CD4-positive, alpha-beta memory T cell (primary cell): ENCODE measurements at regions not wholly inside any gene's neighbourhood (a gene's known extent, or its start where the extent isn't known, plus 50 kb on each side); places are given as distances from the start of the nearest gene placed in this dataset.

ENCODE experiments used
- CTCF ChIA-PET: fragments of 350-600 bp; sonication (Branson Sonifier 250); formaldehyde crosslinking; loops from one replicate; lab custom pipeline; 2021; ENCODE audit warnings: inconsistent platforms; ENCODE audit not compliant: partially characterized antibody; lab: Charles Lee
- POLR2A ChIA-PET: fragments of 350-600 bp; sonication (Branson Sonifier 250); formaldehyde crosslinking; loops from one replicate; lab custom pipeline; 2021; ENCODE audit not compliant: partially characterized antibody; lab: Charles Lee
- DNase-seq, 5 donors: peaks; one replicate each; pipeline versions ENCODE4 v3.0.0 to v3.0.0-alpha.2; 2020 to 2022; ENCODE audit warnings: mixed read lengths in 1 of 5
- H3K27ac ChIP-seq: one replicate; pipeline ENCODE4 v1.7.0; 2013; ENCODE audit warnings: low read depth, low read length
- H3K27me3 ChIP-seq: 2 replicates; pipeline ENCODE4 v1.7.0; 2013; ENCODE audit warnings: mild to moderate bottlenecking, low read length, moderate library complexity; ENCODE audit not compliant: insufficient read depth
- H3K36me3 ChIP-seq: 2 replicates; pipeline ENCODE4 v1.7.0; 2013; ENCODE audit warnings: mild to moderate bottlenecking, low read length, moderate library complexity; ENCODE audit not compliant: insufficient read depth
- H3K4me1 ChIP-seq: 2 replicates; pipeline ENCODE4 v1.7.0; 2013; ENCODE audit warnings: mild to moderate bottlenecking, low read length, moderate library complexity; ENCODE audit not compliant: insufficient read depth
- H3K4me3 ChIP-seq, 2 donors: one replicate each; pipeline ENCODE4 v1.7.0; 2013; ENCODE audit warnings: low read length in 2 of 2, mild to moderate bottlenecking in 1 of 2
- H3K9me3 ChIP-seq, 2 donors: one replicate each; pipeline ENCODE4 v1.7.0; 2013; ENCODE audit warnings: low read length in 2 of 2, control low read depth in 1 of 2; ENCODE audit not compliant: control insufficient read depth in 1 of 2
- H3K27ac Mint-ChIP-seq, 7 donors: one replicate each; pipeline ENCODE4 v1.8.0; 2020 to 2021; ENCODE audit warnings: mixed read lengths in 7 of 7, mild to moderate bottlenecking in 6 of 7, inconsistent platforms in 3 of 7, moderate library complexity in 3 of 7
- H3K27me3 Mint-ChIP-seq, 2 donors: one replicate each; pipeline ENCODE4 v1.8.0; 2020 to 2021; ENCODE audit warnings: mixed read lengths in 2 of 2
- H3K36me3 Mint-ChIP-seq, 2 donors: one replicate each; pipeline ENCODE4 v1.8.0; 2020 to 2021; ENCODE audit warnings: mixed read lengths in 2 of 2, inconsistent platforms in 1 of 2, mild to moderate bottlenecking in 1 of 2
- H3K4me1 Mint-ChIP-seq, 4 donors: one replicate each; pipeline ENCODE4 v1.8.0; 2020 to 2021; ENCODE audit warnings: mixed read lengths in 4 of 4, mild to moderate bottlenecking in 1 of 4
- H3K4me3 Mint-ChIP-seq, 8 donors: one replicate each; pipeline ENCODE4 v1.8.0; 2020 to 2021; ENCODE audit warnings: mixed read lengths in 8 of 8, mild to moderate bottlenecking in 7 of 8, moderate library complexity in 6 of 8, inconsistent platforms in 3 of 8
- H3K9me3 Mint-ChIP-seq, 8 donors: one replicate each; pipeline ENCODE4 v1.8.0; 2020 to 2021; ENCODE audit warnings: mixed read lengths in 8 of 8, mild to moderate bottlenecking in 5 of 8, inconsistent platforms in 3 of 8, moderate library complexity in 1 of 8
- intact Hi-C: fragments of 100-400 bp; cut with micrococcal nuclease; formaldehyde crosslinking; loops from one replicate; pipeline ENCODE4 v1.15.1; 2023

DNA sequence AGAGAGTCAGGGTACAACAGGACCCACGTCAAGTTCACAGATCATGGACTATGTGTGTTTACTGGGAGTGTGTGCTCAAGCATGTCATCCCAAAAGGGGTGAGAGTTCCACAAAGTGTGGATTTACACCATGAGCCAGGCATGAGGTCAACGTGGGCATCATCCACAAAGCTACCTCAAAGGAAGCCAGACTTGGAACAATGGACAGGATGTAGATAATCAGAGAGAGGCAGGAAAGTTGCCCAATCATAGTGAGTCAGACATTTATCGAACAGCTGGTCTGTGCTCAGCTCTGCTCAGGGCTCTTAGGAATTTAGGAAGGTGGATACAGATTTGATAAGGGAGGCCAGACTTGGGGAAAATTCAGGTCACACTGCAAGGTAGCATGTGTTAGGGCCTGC lies 317.2 kb upstream of the CDYL start:
- Histone ChIP-seq H3K27ac (no peak overlapping the region), H3K27me3 (no peaks in the 10 kb centered on the region), H3K4me1 (no peaks in the 10 kb centered on the region), H3K4me3 (no peak overlapping the region), H3K36me3 (no peaks in the 10 kb centered on the region), H3K9me3 (no peaks in the 10 kb centered on the region)
- no peak overlapping the region for H3K4me3 Mint-ChIP-seq
- peaks cover 0 to 4% (median 2%) of the 10 kb centered on the region in 8 donors for H3K9me3 Mint-ChIP-seq
- POLR2A ChIA-PET = no interaction called here
- intact Hi-C loops = no loop called here
- no peaks in the 10 kb centered on the region for H3K4me1 Mint-ChIP-seq
- H3K27ac Mint-ChIP-seq = no peak overlapping the region
- CTCF ChIA-PET = no interaction called here
- no peaks in the 10 kb centered on the region for H3K36me3 Mint-ChIP-seq
- peaks cover 0 to 4% of the 10 kb centered on the region in 2 donors for H3K27me3 Mint-ChIP-seq
- no peak for DNase-seq

DNA sequence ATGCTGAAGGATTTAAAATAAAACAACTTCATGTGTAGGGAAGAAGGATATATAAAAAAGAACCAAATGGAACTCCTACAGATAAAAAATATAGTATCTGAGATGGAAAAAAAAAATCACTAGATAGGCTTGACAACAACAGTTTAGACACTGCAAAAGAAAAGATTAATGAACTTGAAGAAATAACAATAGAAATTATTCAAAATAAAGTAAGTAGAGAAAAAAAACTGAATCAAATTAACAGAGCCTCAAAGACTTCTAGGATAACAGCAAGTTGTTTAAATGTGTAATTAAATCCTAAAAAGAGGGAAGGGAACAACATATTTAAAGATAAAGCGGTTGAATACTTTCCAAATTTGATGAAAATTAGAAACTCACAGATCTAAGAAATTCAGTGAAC lies 316.3 kb upstream of the ECI2 start:
- H3K4me1 Mint-ChIP-seq = no peaks in the 10 kb centered on the region
- H3K27me3 Mint-ChIP-seq = peaks cover 8 to 10% of the 10 kb centered on the region in 2 donors
- intact Hi-C loops = no loop called here
- Histone ChIP-seq H3K9me3 (no peaks in the 10 kb centered on the region), H3K27me3 (peaks cover 3% of the 10 kb centered on the region), H3K36me3 (no peaks in the 10 kb centered on the region), H3K4me3 (no peak overlapping the region), H3K4me1 (no peaks in the 10 kb centered on the region), H3K27ac (no peak overlapping the region)
- no peak overlapping the region for H3K27ac Mint-ChIP-seq
- no peaks in the 10 kb centered on the region for H3K36me3 Mint-ChIP-seq
- H3K9me3 Mint-ChIP-seq = peaks cover 2 to 9% (median 5%) of the 10 kb centered on the region in 8 donors
- CTCF ChIA-PET = no interaction called here
- DNase-seq = no peak
- no peak overlapping the region for H3K4me3 Mint-ChIP-seq
- POLR2A ChIA-PET = no interaction called here

DNA sequence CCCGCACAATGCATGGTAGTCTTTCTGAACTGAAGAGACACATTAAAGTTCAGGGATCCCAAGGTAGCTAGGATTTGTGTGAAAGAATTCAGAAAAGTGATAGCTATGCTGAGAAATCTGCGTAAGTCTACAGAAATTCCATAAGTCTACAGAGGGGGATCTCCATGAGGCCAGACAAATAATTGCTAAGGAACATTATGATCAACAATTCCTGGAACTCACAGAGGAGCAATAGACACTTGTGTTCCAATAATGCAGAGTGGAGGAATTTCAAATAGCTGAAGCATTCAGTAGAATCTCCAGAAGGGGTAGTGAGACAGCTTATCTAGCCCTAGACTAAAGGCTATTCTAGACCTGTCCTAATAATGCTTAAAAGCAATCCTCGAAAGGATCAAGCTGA lies 315.7 kb upstream of the ECI2 start:
- H3K27ac ChIP-seq = no peak overlapping the region
- H3K9me3 ChIP-seq = no peaks in the 10 kb centered on the region
- intact Hi-C loops = no loop called here
- no peak overlapping the region for H3K4me3 Mint-ChIP-seq
- H3K27me3 ChIP-seq = peaks cover 3% of the 10 kb centered on the region
- no peaks in the 10 kb centered on the region for H3K36me3 ChIP-seq
- ChIA-PET POLR2A (no interaction called here), CTCF (no interaction called here)
- H3K36me3 Mint-ChIP-seq = no peaks in the 10 kb centered on the region
- H3K9me3 Mint-ChIP-seq = peaks cover 0 to 9% (median 5%) of the 10 kb centered on the region in 8 donors
- H3K27me3 Mint-ChIP-seq = peaks cover 8 to 10% of the 10 kb centered on the region in 2 donors
- DNase-seq = no peak
- no peak overlapping the region for H3K4me3 ChIP-seq
- H3K4me1 ChIP-seq = no peaks in the 10 kb centered on the region
- no peak overlapping the region for H3K27ac Mint-ChIP-seq
- H3K4me1 Mint-ChIP-seq = no peaks in the 10 kb centered on the region

DNA sequence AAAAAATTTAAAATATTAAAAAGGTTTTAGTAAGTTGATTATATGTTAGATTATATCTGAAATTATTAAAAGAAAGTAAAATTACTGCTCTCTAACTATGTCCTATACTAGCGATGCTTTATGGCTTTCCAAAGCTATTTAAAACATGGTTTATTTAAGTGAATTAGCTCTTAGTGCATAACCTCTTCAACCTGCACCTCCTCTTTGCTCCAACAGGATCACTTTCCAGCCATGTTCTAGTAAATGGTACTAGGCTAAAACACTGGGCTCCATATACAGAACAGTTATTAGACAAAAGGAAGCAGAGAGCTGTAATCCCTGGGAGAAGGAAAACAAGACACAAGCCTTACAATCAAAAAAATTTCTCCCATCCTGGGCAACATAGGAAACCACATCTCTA lies 314.9 kb upstream of the ECI2 start:
- no peak overlapping the region for H3K27ac Mint-ChIP-seq
- no peak overlapping the region for H3K4me3 ChIP-seq
- POLR2A ChIA-PET = no interaction called here
- H3K4me1 Mint-ChIP-seq = no peaks in the 10 kb centered on the region
- H3K36me3 Mint-ChIP-seq = no peaks in the 10 kb centered on the region
- H3K36me3 ChIP-seq = no peaks in the 10 kb centered on the region
- intact Hi-C loops = no loop called here
- CTCF ChIA-PET = no interaction called here
- no peak for DNase-seq
- H3K27ac ChIP-seq = no peak overlapping the region
- H3K4me3 Mint-ChIP-seq = no peak overlapping the region
- H3K4me1 ChIP-seq = no peaks in the 10 kb centered on the region
- peaks cover 3% of the 10 kb centered on the region for H3K27me3 ChIP-seq
- H3K9me3 Mint-ChIP-seq = peaks cover 0 to 9% (median 5%) of the 10 kb centered on the region in 8 donors
- H3K9me3 ChIP-seq = no peaks in the 10 kb centered on the region
- H3K27me3 Mint-ChIP-seq = peaks cover 8 to 10% of the 10 kb centered on the region in 2 donors

DNA sequence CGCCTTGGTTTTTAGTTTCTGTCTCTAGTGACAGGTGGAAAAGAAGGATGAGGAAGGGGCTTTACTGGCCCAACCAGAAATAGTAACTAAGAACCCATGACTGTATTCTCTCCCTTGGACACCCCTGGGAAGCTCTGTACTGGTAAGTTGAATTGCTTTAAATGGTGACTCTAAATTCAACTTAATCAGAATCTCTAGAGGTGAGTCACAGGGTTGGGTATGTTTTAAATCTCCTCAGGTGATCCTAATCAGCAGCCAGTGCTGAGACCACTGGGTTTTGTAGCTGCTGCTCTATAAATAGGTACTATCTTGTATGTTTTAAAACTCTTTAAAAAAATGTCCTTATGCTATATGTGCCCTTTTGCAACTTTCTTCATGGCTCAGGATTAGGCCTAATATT lies 314.0 kb upstream of the ECI2 start:
- no peak overlapping the region for H3K4me3 ChIP-seq
- ChIA-PET CTCF (no interaction called here), POLR2A (no interaction called here)
- H3K9me3 ChIP-seq = no peaks in the 10 kb centered on the region
- Mint-ChIP-seq H3K4me1 (no peaks in the 10 kb centered on the region), H3K9me3 (peaks cover 0 to 9% (median 5%) of the 10 kb centered on the region in 8 donors), H3K27me3 (peaks cover 8 to 10% of the 10 kb centered on the region in 2 donors), H3K27ac (no peak overlapping the region), H3K4me3 (no peak overlapping the region), H3K36me3 (no peaks in the 10 kb centered on the region)
- intact Hi-C loops = no loop called here
- H3K27me3 ChIP-seq = peaks cover 3% of the 10 kb centered on the region
- H3K27ac ChIP-seq = no peak overlapping the region
- no peaks in the 10 kb centered on the region for H3K36me3 ChIP-seq
- H3K4me1 ChIP-seq = no peaks in the 10 kb centered on the region
- DNase-seq = no peak

DNA sequence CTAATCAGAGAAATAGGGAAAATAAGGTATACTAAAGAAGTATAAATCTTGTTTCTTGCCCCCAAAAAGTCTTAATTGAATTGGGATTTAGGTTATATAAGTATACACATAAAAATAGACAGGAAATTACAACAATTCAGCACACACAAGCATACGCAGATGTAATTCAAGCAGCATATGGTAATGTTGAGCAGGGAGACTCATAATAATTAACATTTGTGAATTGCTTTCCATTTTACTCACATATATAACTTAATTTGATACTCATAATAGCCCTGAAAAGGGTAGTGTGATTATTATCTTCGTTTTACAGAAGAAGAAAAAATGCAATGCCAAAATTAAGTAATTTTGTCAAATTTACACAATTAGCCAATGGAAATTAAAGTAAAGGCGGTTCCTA lies 313.5 kb upstream of the ECI2 start:
- DNase-seq = no peak
- Mint-ChIP-seq H3K4me3 (no peak overlapping the region), H3K36me3 (no peaks in the 10 kb centered on the region), H3K9me3 (peaks cover 0 to 9% (median 5%) of the 10 kb centered on the region in 8 donors), H3K27me3 (peaks cover 8 to 10% of the 10 kb centered on the region in 2 donors), H3K27ac (no peak overlapping the region), H3K4me1 (no peaks in the 10 kb centered on the region)
- Histone ChIP-seq H3K4me3 (no peak overlapping the region), H3K9me3 (no peaks in the 10 kb centered on the region), H3K4me1 (no peaks in the 10 kb centered on the region), H3K27me3 (peaks cover 3% of the 10 kb centered on the region), H3K27ac (no peak overlapping the region), H3K36me3 (no peaks in the 10 kb centered on the region)
- POLR2A ChIA-PET = no interaction called here
- CTCF ChIA-PET = no interaction called here
- intact Hi-C loops = no loop called here

DNA sequence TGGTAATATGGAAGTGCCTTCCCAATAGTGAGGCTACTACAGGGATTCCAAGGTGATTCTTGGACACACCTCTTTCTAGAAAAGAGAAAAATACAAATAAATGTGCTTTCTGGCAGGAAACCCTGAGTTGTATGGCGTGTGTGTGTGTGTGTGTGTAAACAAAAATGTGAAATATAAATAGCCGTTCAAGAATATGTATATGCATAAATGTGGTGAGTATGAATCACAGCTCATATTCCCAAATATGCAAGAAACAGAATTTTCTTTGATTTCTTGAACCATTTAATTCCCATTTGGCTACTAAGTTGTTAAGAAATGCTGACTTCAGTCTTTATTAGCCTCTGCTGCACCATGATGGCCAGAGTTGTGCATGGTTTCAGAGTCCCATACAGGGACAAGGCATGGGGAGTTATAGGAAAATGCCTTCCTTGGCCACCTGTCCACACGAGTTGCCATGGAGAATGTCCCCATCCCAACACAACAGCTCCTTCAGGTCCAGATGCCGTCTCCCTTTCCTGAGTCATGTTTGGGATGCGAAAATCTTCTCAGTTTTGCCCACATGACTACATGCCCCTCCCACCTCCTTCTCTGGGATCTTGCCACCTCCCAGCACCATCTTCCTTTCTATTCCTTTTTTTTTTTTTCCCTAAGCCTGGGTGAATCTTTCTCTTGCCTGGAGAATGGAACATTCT lies 312.4 kb upstream of the ECI2 start:
- Histone ChIP-seq H3K27ac (no peak overlapping the region), H3K4me1 (no peaks in the 10 kb centered on the region), H3K36me3 (no peaks in the 10 kb centered on the region), H3K27me3 (peaks cover 3% of the 10 kb centered on the region), H3K9me3 (no peaks in the 10 kb centered on the region), H3K4me3 (no peak overlapping the region)
- intact Hi-C loops = no loop called here
- Mint-ChIP-seq H3K27me3 (peaks cover 8% of the 10 kb centered on the region in 2 donors), H3K36me3 (no peaks in the 10 kb centered on the region), H3K4me1 (no peaks in the 10 kb centered on the region), H3K9me3 (peaks cover 0 to 9% (median 5%) of the 10 kb centered on the region in 8 donors), H3K4me3 (no peak overlapping the region), H3K27ac (no peak overlapping the region)
- ChIA-PET POLR2A (no interaction called here), CTCF (no interaction called here)
- DNase-seq = no peak
